Neural progenitor cell (in vitro differentiated cells): ENCODE measurements at regions not wholly inside any gene's neighbourhood (a gene's known extent, or its start where the extent isn't known, plus 50 kb on each side); places are given as distances from the start of the nearest gene placed in this dataset.
"Not testable (repeated sequence)": the region's sequence is repeated elsewhere in the genome, so short reads cannot be mapped to it uniquely, and the experiment has no call there.

Experiments used
- DNase-seq: peaks from one replicate; pipeline ENCODE4 v3.0.0-alpha.2; 2016; ENCODE audit warnings: low spot score
- H2AFZ ChIP-seq: fragments of 200-600 bp; sonication (generic); replicated peaks from 2 replicates; pipeline ENCODE4 v1.6.1; 2016; ENCODE audit warnings: antibody characterized with exemption
- H3F3A ChIP-seq: fragments of 200-600 bp; sonication (generic); 2 replicates; pipeline ENCODE4 v1.6.1; 2016; ENCODE audit warnings: antibody characterized with exemption, low read depth
- H3K27ac ChIP-seq: fragments of 200-600 bp; sonication (generic); 2 replicates; pipeline ENCODE4 v1.5.1; 2016; ENCODE audit warnings: mild to moderate bottlenecking
- H3K27me3 ChIP-seq: fragments of 200-600 bp; sonication (generic); 2 replicates; pipeline ENCODE4 v1.6.1; 2016; ENCODE audit warnings: mild to moderate bottlenecking, moderate library complexity
- H3K36me3 ChIP-seq: fragments of 200-600 bp; sonication (generic); 2 replicates; pipeline ENCODE4 v1.5.1; 2016
- H3K4me1 ChIP-seq: fragments of 200-600 bp; sonication (generic); 2 replicates; pipeline ENCODE4 v1.6.1; 2016; ENCODE audit warnings: mixed run types
- H3K4me2 ChIP-seq: fragments of 200-600 bp; sonication (generic); 2 replicates; pipeline ENCODE4 v1.6.1; 2016
- H3K4me3 ChIP-seq: fragments of 200-600 bp; sonication (generic); 2 replicates; pipeline ENCODE4 v1.5.1; 2016
- H3K79me2 ChIP-seq: fragments of 200-600 bp; sonication (generic); 2 replicates; pipeline ENCODE4 v1.6.1; 2016; ENCODE audit warnings: low read depth
- H3K9ac ChIP-seq: fragments of 200-600 bp; sonication (generic); 2 replicates; pipeline ENCODE4 v1.6.1; 2016
- H3K9me3 ChIP-seq: fragments of 200-600 bp; sonication (generic); 2 replicates; pipeline ENCODE4 v1.5.1; 2016; ENCODE audit warnings: low read depth
- H4K20me1 ChIP-seq: fragments of 200-600 bp; sonication (generic); 2 replicates; pipeline ENCODE4 v1.6.1; 2016; ENCODE audit warnings: low read depth
- H3K27ac Mint-ChIP-seq: 3 replicates; pipeline ENCODE4 v1.8.0; 2021; ENCODE audit warnings: mixed read lengths
- H3K27me3 Mint-ChIP-seq: 2 replicates; pipeline ENCODE4 v1.8.0; 2022; ENCODE audit warnings: low read depth, mild to moderate bottlenecking, inconsistent platforms, moderate library complexity, mixed read lengths; ENCODE audit not compliant: insufficient read depth
- H3K36me3 Mint-ChIP-seq: 3 replicates; pipeline ENCODE4 v1.8.0; 2021; ENCODE audit warnings: mixed read lengths
- H3K4me1 Mint-ChIP-seq: 3 replicates; pipeline ENCODE4 v1.8.0; 2021; ENCODE audit warnings: mixed read lengths
- H3K4me3 Mint-ChIP-seq: 3 replicates; pipeline ENCODE4 v1.8.0; 2021; ENCODE audit warnings: mild to moderate bottlenecking, moderate library complexity, mixed read lengths
- H3K9me3 Mint-ChIP-seq: 3 replicates; pipeline ENCODE4 v1.8.0; 2020; ENCODE audit warnings: mixed read lengths
- EZH2 ChIP-seq: fragments of 200-600 bp; sonication (generic); IDR thresholded peaks from 2 replicates; pipeline ENCODE4 v1.6.1; 2017; ENCODE audit warnings: antibody characterized with exemption, mild to moderate bottlenecking, moderate library complexity
- EZH2phosphoT487 ChIP-seq: fragments of 200-600 bp; sonication (generic); IDR thresholded peaks from 2 replicates; pipeline ENCODE4 v1.6.1; 2017; ENCODE audit warnings: antibody characterized with exemption
- TF ChIP-seq, protein P1 (sequence below): fragments of 200-600 bp; sonication (generic); IDR thresholded peaks from 2 replicates; pipeline ENCODE4 v1.5.1; 2017; ENCODE audit warnings: antibody characterized with exemption, mild to moderate bottlenecking

DNA sequence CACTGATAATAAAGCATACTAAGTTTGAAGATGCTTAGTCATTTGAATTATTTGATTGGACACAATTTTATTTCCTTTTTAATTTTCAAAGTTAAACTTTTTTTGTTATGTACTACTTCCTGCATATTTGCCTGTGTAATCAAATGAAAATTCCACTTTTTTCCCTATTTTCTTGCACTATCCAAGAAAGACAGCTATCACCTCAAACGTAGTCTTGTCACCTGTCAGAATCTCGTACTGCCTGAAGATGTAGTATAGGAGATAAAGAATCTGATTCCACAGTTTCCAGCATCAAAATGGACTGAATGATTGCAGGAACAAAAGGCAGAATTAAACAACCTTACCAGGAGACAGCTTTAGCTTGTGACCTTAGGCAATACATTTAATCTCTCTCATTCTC, 818.8 kb downstream of the MAT2B start:
- no peak overlapping the region for H3K27ac Mint-ChIP-seq
- TF ChIP-seq EZH2 (no peak), EZH2phosphoT487 (no peak)
- TF ChIP-seq, protein P1, sequence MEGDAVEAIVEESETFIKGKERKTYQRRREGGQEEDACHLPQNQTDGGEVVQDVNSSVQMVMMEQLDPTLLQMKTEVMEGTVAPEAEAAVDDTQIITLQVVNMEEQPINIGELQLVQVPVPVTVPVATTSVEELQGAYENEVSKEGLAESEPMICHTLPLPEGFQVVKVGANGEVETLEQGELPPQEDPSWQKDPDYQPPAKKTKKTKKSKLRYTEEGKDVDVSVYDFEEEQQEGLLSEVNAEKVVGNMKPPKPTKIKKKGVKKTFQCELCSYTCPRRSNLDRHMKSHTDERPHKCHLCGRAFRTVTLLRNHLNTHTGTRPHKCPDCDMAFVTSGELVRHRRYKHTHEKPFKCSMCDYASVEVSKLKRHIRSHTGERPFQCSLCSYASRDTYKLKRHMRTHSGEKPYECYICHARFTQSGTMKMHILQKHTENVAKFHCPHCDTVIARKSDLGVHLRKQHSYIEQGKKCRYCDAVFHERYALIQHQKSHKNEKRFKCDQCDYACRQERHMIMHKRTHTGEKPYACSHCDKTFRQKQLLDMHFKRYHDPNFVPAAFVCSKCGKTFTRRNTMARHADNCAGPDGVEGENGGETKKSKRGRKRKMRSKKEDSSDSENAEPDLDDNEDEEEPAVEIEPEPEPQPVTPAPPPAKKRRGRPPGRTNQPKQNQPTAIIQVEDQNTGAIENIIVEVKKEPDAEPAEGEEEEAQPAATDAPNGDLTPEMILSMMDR: no peak

DNA sequence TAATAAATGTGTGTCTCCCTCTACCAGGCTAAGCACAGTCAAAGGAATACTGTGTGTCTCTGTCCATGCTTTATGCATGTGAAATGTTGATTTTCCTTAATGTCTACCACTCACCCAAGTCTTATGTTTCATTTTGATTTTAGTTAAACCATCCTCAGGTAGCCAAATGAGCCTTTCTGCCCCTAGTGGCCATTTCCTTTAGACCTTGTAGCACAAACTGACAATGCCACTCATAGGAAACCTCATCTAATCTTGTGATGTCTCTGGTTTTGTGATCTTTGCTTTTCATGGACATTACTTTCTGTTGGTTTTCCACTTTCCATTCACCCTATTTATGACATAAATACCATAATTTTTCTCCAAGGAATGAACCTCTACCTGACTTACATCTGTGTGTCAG, 820.8 kb downstream of the MAT2B start:
- no peak for DNase-seq
- H4K20me1 ChIP-seq: no peaks in the 10 kb centered on the region
- no peaks in the 10 kb centered on the region for H3K27me3 ChIP-seq
- no peak overlapping the region for H2AFZ ChIP-seq
- no peak overlapping the region for H3K27ac ChIP-seq
- H3K4me3 Mint-ChIP-seq: no peak overlapping the region
- H3K79me2 ChIP-seq: no peaks in the 10 kb centered on the region
- H3K36me3 ChIP-seq: no peaks in the 10 kb centered on the region
- peaks cover 6% of the 10 kb centered on the region for H3K36me3 Mint-ChIP-seq
- no peak overlapping the region for H3K4me3 ChIP-seq
- H3F3A ChIP-seq: peaks cover 5% of the 10 kb centered on the region
- H3K27ac Mint-ChIP-seq: no peak overlapping the region
- H3K4me2 ChIP-seq: no peak overlapping the region
- H3K27me3 Mint-ChIP-seq: peaks cover 2% of the 10 kb centered on the region
- H3K4me1 ChIP-seq: no peaks in the 10 kb centered on the region
- H3K9ac ChIP-seq: no peak overlapping the region
- TF ChIP-seq EZH2phosphoT487: no peak
- TF ChIP-seq, protein P1: peak; percentile 41
- H3K9me3 ChIP-seq: no peaks in the 10 kb centered on the region
- H3K4me1 Mint-ChIP-seq: no peaks in the 10 kb centered on the region
- H3K9me3 Mint-ChIP-seq: peaks cover 22% of the 10 kb centered on the region

More for the DNA sequence above, 818.8 kb downstream of the MAT2B start:
- H3K27ac ChIP-seq: no peak overlapping the region
- no peaks in the 10 kb centered on the region for H3K4me1 ChIP-seq
- no peak for DNase-seq
- H3K9ac ChIP-seq: no peak overlapping the region
- H3F3A ChIP-seq: peaks cover 5% of the 10 kb centered on the region
- H3K36me3 Mint-ChIP-seq: peaks cover 6% of the 10 kb centered on the region
- no peak overlapping the region for H3K4me2 ChIP-seq
- H3K27me3 ChIP-seq: no peaks in the 10 kb centered on the region
- no peak overlapping the region for H3K4me3 ChIP-seq
- H3K9me3 Mint-ChIP-seq: peaks cover 22% of the 10 kb centered on the region
- H3K4me3 Mint-ChIP-seq: no peak overlapping the region
- no peaks in the 10 kb centered on the region for H3K79me2 ChIP-seq
- no peaks in the 10 kb centered on the region for H3K4me1 Mint-ChIP-seq
- peaks cover 2% of the 10 kb centered on the region for H3K27me3 Mint-ChIP-seq
- no peak overlapping the region for H2AFZ ChIP-seq
- no peaks in the 10 kb centered on the region for H3K36me3 ChIP-seq
- H4K20me1 ChIP-seq: no peaks in the 10 kb centered on the region
- no peaks in the 10 kb centered on the region for H3K9me3 ChIP-seq

DNA sequence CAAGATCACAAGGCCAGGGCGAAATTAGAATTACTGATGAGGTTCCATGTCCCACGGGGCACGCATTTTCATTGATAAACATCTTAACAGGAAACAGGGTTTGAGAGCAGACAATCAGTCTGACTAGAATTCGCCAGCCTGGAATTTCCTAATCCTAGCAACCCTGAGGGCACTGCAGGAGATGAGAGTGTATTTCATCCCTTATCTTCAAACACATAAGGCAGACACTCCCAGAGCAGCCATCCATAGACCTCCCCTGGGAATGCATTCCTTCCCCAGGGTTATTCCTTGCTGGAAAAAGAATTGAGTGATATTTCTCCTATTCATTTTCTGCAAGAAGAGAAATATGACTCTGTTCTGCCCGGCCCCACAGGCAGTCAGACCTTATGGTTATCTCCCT, 821.7 kb downstream of the MAT2B start:
- DNase-seq: peak; percentile 17
- H3F3A ChIP-seq, H3K36me3 ChIP-seq, H3K4me2 ChIP-seq, H3K9ac ChIP-seq, H3K4me1 ChIP-seq, H3K27me3 Mint-ChIP-seq, H3K27me3 ChIP-seq, H3K27ac Mint-ChIP-seq, H3K9me3 ChIP-seq, H3K79me2 ChIP-seq, H4K20me1 ChIP-seq, H3K27ac ChIP-seq, H3K4me3 Mint-ChIP-seq, H3K36me3 Mint-ChIP-seq, H3K4me3 ChIP-seq, H2AFZ ChIP-seq, H3K4me1 Mint-ChIP-seq: not testable (repeated sequence)
- peaks cover 22% of the 10 kb centered on the region for H3K9me3 Mint-ChIP-seq

DNA sequence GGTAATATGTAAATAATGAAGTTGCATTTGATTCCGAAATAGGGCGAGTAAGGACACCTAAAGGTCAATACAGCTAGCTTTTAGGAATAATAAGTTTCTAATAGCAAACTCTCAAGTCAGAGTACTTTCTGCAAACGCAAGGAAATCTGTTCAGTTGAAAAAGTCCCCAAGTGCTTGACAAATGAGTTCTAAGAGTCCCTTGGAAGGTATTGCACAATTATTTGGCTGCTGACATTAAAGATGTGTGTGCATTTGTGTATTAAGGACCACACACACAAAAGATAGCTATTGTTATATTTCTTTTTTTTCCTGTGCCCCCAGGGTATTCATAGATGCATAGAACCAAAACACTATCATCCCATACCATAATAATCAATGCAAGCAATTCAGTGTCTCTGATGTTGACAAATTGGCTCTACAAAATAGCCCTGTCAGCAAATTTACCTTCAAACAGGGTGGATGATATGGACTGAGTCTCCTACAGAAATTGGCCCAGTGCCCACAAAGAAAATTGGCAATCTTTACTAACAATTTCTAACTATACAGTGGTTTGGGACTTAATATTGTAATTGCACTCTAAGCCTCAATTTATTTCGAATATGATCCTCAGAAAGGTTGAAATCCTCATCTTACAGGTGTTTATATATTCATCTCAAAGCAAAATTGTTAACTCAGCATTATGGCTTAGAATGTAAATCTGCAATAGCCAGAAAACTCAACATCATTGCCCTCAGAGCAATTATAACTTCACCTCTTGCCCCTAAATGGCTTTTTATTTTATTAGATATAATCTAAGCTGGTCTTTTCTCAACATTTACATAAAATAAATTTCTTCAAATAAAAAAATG, 827.2 kb downstream of the MAT2B start:
- Mint-ChIP-seq H3K27me3 (no peaks in the 10 kb centered on the region), H3K36me3 (peaks cover under 1% of the 10 kb centered on the region), H3K4me1 (no peaks in the 10 kb centered on the region), H3K4me3 (no peak overlapping the region), H3K27ac (no peak overlapping the region), H3K9me3 (peaks cover under 1% of the 10 kb centered on the region)
- no peak overlapping the region for H3K4me3 ChIP-seq
- H3K9me3 ChIP-seq: no peaks in the 10 kb centered on the region
- no peak overlapping the region for H3K9ac ChIP-seq
- H3K79me2 ChIP-seq: no peaks in the 10 kb centered on the region
- TF ChIP-seq EZH2phosphoT487 (no peak), EZH2 (no peak)
- TF ChIP-seq, protein P1: no peak
- H3K4me2 ChIP-seq: no peak overlapping the region
- H3K36me3 ChIP-seq: no peaks in the 10 kb centered on the region
- H2AFZ ChIP-seq: no peak overlapping the region
- no peak for DNase-seq
- no peaks in the 10 kb centered on the region for H3K4me1 ChIP-seq
- H4K20me1 ChIP-seq: no peaks in the 10 kb centered on the region
- peaks cover 5% of the 10 kb centered on the region for H3F3A ChIP-seq
- H3K27me3 ChIP-seq: no peaks in the 10 kb centered on the region
- no peak overlapping the region for H3K27ac ChIP-seq
